SK-N-SH treated with all-trans-retinoic acid at 6 μM for 48 hours (cell line): ENCODE measurements at regions not wholly inside any gene's neighbourhood (a gene's known extent, or its start where the extent isn't known, plus 50 kb on each side); places are given as distances from the start of the nearest gene placed in this dataset.

Experiments used
- ATAC-seq: fragments of 200-7000 bp; cut with Tn5 transposase; 3 replicates; pipeline ENCODE4 v1.9.1; 2020; ENCODE audit warnings: mild to moderate bottlenecking, moderate library complexity
- ARNTL ChIP-seq: fragments of 450-650 bp; formaldehyde crosslinking; IDR thresholded peaks from 2 replicates; pipeline ENCODE4 v1.5.0; 2020; ENCODE audit warnings: low read depth, mild to moderate bottlenecking, moderate library complexity, borderline replicate concordance
- BACH2 ChIP-seq: fragments of 250-450 bp; sonication (Bioruptor Pico); IDR thresholded peaks from 2 replicates; pipeline ENCODE4 v1.9.0; 2021; ENCODE audit warnings: mild to moderate bottlenecking, borderline replicate concordance
- CSDC2 ChIP-seq: fragments of 250-450 bp; sonication (Bioruptor Pico); IDR thresholded peaks from 2 replicates; pipeline ENCODE4 v1.5.0; 2020; ENCODE audit warnings: mild to moderate bottlenecking, moderate library complexity
- ESRRG ChIP-seq: fragments of 250-450 bp; sonication (Bioruptor Pico); IDR thresholded peaks from 2 replicates; pipeline ENCODE4 v1.6.1; 2021; ENCODE audit warnings: mild to moderate bottlenecking
- GLIS3 ChIP-seq: fragments of 250-450 bp; sonication (Bioruptor Pico); IDR thresholded peaks from 2 replicates; pipeline ENCODE4 v1.5.0; 2020; ENCODE audit warnings: mild to moderate bottlenecking, moderate library complexity
- ISL1 ChIP-seq: fragments of 250-450 bp; sonication (Bioruptor Pico); IDR thresholded peaks from 2 replicates; pipeline ENCODE4 v2.1.2; 2022; ENCODE audit warnings: mild to moderate bottlenecking, moderate library complexity
- OSR1 ChIP-seq: fragments of 250-450 bp; sonication (Bioruptor Pico); IDR thresholded peaks from 2 replicates; pipeline ENCODE4 v1.8.0; 2022; ENCODE audit warnings: moderate library complexity, mild to moderate bottlenecking, inconsistent platforms
- PPARA ChIP-seq: fragments of 250-450 bp; sonication (Bioruptor Pico); IDR thresholded peaks from 2 replicates; pipeline ENCODE4 v1.5.0; 2020; ENCODE audit warnings: mild to moderate bottlenecking, borderline replicate concordance
- RARB ChIP-seq: fragments of 250-450 bp; sonication (Bioruptor Pico); IDR thresholded peaks from 2 replicates; pipeline ENCODE4 v1.8.0; 2021; ENCODE audit warnings: mild to moderate bottlenecking, moderate library complexity
- SNAI2 ChIP-seq: fragments of 250-450 bp; sonication (Bioruptor Pico); IDR thresholded peaks from 2 replicates; pipeline ENCODE4 v1.5.0; 2020; ENCODE audit warnings: mild to moderate bottlenecking, moderate library complexity
- TCF4 ChIP-seq: fragments of 250-450 bp; sonication (Bioruptor Pico); IDR thresholded peaks from 2 replicates; pipeline ENCODE4 v1.8.0; 2021; ENCODE audit warnings: mild to moderate bottlenecking, moderate library complexity, borderline replicate concordance
- TOX ChIP-seq: fragments of 250-450 bp; sonication (Bioruptor Pico); IDR thresholded peaks from 2 replicates; pipeline ENCODE4 v1.8.0; 2021; ENCODE audit warnings: mild to moderate bottlenecking, moderate library complexity, borderline replicate concordance
- ZC3H10 ChIP-seq: fragments of 250-450 bp; sonication (Bioruptor Pico); IDR thresholded peaks from 2 replicates; pipeline ENCODE4 v1.5.1; 2021; ENCODE audit warnings: mild to moderate bottlenecking, moderate library complexity
- ZFP3 ChIP-seq: fragments of 250-450 bp; sonication (Bioruptor Pico); IDR thresholded peaks from 2 replicates; pipeline ENCODE4 v1.5.0; 2020; ENCODE audit warnings: mild to moderate bottlenecking, moderate library complexity
- ZNF70 ChIP-seq: fragments of 450-650 bp; formaldehyde crosslinking; IDR thresholded peaks from 2 replicates; pipeline ENCODE4 v1.5.0; 2020; ENCODE audit warnings: mild to moderate bottlenecking, moderate library complexity
- ZNF8 ChIP-seq: fragments of 450-650 bp; formaldehyde crosslinking; IDR thresholded peaks from 2 replicates; pipeline ENCODE4 v1.5.0; 2020; ENCODE audit warnings: mild to moderate bottlenecking, moderate library complexity
- TF ChIP-seq, protein P1 (sequence below): fragments of 250-450 bp; sonication (Bioruptor Pico); IDR thresholded peaks from 2 replicates; pipeline ENCODE4 v1.5.1; 2020; ENCODE audit warnings: low read depth, mild to moderate bottlenecking, moderate library complexity
- TF ChIP-seq, protein P2 (sequence below): fragments of 250-450 bp; sonication (Bioruptor Pico); IDR thresholded peaks from 2 replicates; pipeline ENCODE4 v1.5.1; 2021; ENCODE audit warnings: mild to moderate bottlenecking, moderate library complexity
- TF ChIP-seq, protein P3 (sequence below): fragments of 250-450 bp; sonication (Bioruptor Pico); IDR thresholded peaks from 2 replicates; pipeline ENCODE4 v1.8.0; 2020; ENCODE audit warnings: mild to moderate bottlenecking, moderate library complexity, borderline replicate concordance
- TF ChIP-seq, protein P4 (sequence below): fragments of 250-450 bp; sonication (Bioruptor Pico); IDR thresholded peaks from 2 replicates; pipeline ENCODE4 v1.5.0; 2020; ENCODE audit warnings: mild to moderate bottlenecking, moderate library complexity
- TF ChIP-seq, protein P5 (sequence below): fragments of 250-450 bp; sonication (Bioruptor Pico); IDR thresholded peaks from 2 replicates; pipeline ENCODE4 v1.8.0; 2021; ENCODE audit warnings: low read depth, mild to moderate bottlenecking, moderate library complexity, borderline replicate concordance

DNA sequence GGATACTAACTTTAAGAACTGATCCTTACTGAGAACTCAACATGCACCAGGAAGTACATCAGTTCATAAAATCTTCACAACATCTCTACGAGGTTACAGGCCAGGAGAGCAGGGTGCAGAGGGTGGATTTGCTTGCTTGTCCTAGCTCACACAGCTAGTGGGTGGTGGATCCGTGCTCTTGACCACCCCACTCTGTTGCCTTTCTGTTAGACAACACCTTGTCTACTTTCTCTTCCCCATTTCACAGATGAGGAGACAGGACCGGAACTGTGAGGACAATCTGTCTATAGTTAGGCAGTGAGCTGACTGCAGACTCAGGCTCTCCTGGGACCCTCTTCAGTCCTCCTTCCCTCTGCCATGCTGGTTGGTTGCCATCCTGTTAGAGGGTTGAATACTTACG is 221.7 kb upstream of the TLE3 start:
- TF ChIP-seq CSDC2, result peak; percentile 39; the same call in 1 of the 2 replicates
- no peak for TF ChIP-seq ZNF70
- peak; percentile 11; the same call in 2 of the 3 replicates for ATAC-seq

DNA sequence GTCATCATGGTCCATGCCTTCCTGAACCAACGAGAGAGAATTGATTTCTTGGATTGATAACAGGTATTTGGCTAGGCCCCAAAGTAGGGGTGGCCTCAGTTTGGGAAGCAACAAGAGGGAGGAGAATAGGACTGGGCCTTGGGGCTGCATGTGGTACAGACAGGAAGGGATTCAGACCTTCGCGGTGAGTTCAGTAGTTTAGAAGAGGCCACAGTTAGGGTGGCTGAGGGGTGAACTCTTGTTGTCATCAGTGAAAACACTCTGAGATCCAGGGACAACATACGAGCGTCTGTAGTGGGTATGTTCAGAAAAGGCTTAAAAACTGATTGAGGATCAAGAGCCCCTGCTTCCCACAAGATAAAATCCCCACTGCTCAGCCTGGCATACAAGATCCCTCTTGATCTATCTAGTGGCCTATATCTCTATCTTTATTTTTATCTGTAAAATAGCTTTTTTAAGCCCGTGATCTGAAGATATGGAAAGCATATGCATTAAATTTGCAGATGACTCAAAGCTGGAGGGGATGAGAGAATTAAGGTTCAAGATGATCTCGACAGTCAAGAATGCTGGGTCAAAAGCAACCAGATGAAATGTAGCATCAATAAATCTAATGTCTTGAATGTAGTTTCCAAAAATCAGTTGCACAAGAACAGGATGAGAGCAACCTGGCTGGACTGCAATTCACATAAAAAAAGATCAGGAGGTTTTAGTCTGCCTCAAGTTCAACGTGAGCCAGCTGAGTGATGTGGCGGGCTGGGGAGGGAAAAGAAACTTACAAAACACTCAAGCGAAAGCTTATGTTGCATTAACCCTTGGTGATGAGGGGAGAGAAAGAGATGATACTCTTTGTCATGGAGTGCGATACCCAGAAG is 221.1 kb upstream of the TLE3 start:
- peak; percentile 73 for ATAC-seq
- peak; percentile 86; the same call in 1 of the 2 replicates for TF ChIP-seq SNAI2 (CRISPR knock-in tag)
- TF ChIP-seq ISL1 (CRISPR knock-in tag), result peak; percentile 96
- no peak for TF ChIP-seq ZC3H10 (CRISPR knock-in tag)
- no peak for TF ChIP-seq GLIS3
- TF ChIP-seq TOX (CRISPR knock-in tag), result no peak
- TF ChIP-seq CSDC2, result no peak
- TF ChIP-seq, protein P1, sequence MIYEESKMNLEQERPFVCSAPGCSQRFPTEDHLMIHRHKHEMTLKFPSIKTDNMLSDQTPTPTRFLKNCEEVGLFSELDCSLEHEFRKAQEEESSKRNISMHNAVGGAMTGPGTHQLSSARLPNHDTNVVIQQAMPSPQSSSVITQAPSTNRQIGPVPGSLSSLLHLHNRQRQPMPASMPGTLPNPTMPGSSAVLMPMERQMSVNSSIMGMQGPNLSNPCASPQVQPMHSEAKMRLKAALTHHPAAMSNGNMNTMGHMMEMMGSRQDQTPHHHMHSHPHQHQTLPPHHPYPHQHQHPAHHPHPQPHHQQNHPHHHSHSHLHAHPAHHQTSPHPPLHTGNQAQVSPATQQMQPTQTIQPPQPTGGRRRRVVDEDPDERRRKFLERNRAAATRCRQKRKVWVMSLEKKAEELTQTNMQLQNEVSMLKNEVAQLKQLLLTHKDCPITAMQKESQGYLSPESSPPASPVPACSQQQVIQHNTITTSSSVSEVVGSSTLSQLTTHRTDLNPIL (CRISPR knock-in tag), result peak; percentile 96
- TF ChIP-seq TCF4 (CRISPR knock-in tag), result peak; percentile 45; the same call in 1 of the 2 replicates
- TF ChIP-seq, protein P2, sequence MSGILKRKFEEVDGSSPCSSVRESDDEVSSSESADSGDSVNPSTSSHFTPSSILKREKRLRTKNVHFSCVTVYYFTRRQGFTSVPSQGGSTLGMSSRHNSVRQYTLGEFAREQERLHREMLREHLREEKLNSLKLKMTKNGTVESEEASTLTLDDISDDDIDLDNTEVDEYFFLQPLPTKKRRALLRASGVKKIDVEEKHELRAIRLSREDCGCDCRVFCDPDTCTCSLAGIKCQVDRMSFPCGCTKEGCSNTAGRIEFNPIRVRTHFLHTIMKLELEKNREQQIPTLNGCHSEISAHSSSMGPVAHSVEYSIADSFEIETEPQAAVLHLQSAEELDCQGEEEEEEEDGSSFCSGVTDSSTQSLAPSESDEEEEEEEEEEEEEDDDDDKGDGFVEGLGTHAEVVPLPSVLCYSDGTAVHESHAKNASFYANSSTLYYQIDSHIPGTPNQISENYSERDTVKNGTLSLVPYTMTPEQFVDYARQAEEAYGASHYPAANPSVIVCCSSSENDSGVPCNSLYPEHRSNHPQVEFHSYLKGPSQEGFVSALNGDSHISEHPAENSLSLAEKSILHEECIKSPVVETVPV (CRISPR knock-in tag), result no peak
- no peak for TF ChIP-seq RARB (CRISPR knock-in tag)
- TF ChIP-seq, protein P3, sequence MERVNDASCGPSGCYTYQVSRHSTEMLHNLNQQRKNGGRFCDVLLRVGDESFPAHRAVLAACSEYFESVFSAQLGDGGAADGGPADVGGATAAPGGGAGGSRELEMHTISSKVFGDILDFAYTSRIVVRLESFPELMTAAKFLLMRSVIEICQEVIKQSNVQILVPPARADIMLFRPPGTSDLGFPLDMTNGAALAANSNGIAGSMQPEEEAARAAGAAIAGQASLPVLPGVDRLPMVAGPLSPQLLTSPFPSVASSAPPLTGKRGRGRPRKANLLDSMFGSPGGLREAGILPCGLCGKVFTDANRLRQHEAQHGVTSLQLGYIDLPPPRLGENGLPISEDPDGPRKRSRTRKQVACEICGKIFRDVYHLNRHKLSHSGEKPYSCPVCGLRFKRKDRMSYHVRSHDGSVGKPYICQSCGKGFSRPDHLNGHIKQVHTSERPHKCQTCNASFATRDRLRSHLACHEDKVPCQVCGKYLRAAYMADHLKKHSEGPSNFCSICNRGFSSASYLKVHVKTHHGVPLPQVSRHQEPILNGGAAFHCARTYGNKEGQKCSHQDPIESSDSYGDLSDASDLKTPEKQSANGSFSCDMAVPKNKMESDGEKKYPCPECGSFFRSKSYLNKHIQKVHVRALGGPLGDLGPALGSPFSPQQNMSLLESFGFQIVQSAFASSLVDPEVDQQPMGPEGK (CRISPR knock-in tag), result no peak
- no peak for TF ChIP-seq ZNF8 (CRISPR knock-in tag)
- TF ChIP-seq, protein P4, sequence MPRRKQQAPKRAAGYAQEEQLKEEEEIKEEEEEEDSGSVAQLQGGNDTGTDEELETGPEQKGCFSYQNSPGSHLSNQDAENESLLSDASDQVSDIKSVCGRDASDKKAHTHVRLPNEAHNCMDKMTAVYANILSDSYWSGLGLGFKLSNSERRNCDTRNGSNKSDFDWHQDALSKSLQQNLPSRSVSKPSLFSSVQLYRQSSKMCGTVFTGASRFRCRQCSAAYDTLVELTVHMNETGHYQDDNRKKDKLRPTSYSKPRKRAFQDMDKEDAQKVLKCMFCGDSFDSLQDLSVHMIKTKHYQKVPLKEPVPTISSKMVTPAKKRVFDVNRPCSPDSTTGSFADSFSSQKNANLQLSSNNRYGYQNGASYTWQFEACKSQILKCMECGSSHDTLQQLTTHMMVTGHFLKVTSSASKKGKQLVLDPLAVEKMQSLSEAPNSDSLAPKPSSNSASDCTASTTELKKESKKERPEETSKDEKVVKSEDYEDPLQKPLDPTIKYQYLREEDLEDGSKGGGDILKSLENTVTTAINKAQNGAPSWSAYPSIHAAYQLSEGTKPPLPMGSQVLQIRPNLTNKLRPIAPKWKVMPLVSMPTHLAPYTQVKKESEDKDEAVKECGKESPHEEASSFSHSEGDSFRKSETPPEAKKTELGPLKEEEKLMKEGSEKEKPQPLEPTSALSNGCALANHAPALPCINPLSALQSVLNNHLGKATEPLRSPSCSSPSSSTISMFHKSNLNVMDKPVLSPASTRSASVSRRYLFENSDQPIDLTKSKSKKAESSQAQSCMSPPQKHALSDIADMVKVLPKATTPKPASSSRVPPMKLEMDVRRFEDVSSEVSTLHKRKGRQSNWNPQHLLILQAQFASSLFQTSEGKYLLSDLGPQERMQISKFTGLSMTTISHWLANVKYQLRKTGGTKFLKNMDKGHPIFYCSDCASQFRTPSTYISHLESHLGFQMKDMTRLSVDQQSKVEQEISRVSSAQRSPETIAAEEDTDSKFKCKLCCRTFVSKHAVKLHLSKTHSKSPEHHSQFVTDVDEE, result no peak; the same call in 1 of the 2 replicates
- TF ChIP-seq, protein P5, sequence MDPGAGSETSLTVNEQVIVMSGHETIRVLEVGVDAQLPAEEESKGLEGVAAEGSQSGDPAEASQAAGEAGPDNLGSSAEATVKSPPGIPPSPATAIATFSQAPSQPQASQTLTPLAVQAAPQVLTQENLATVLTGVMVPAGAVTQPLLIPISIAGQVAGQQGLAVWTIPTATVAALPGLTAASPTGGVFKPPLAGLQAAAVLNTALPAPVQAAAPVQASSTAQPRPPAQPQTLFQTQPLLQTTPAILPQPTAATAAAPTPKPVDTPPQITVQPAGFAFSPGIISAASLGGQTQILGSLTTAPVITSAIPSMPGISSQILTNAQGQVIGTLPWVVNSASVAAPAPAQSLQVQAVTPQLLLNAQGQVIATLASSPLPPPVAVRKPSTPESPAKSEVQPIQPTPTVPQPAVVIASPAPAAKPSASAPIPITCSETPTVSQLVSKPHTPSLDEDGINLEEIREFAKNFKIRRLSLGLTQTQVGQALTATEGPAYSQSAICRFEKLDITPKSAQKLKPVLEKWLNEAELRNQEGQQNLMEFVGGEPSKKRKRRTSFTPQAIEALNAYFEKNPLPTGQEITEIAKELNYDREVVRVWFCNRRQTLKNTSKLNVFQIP (CRISPR knock-in tag), result no peak
- TF ChIP-seq OSR1 (CRISPR knock-in tag), result no peak
- no peak for TF ChIP-seq ESRRG (CRISPR knock-in tag)
- peak; percentile 37 for TF ChIP-seq ZFP3 (CRISPR knock-in tag)
- no peak for TF ChIP-seq ARNTL (CRISPR knock-in tag)
- TF ChIP-seq PPARA (CRISPR knock-in tag), result no peak
- no peak for TF ChIP-seq BACH2 (CRISPR knock-in tag)

DNA sequence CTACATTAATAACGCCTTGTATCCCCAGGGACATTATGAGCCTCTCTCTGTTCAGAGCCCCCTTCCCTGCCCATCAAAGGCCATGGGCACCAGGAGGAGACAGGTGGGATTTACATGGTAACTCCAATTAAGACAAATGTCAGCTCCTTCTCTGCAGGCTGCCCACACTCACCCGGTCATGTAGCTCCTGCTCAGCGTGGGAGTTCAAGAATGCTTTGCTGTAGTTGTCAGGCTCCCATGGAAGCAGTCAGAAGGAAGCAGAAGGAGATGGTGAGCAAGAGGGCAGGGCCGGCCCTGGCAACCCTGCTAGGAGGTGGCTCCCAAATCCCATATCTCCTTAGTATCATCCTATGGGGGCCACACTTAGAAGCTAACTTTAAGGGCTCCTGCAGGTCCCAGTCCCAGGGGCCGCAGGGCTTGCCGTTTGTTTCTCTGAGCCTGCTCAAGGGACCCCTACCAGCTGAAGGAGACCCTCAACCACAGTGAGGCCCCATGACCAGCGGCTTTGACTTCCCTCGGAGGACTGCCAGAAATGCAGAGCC is 218.4 kb upstream of the TLE3 start:
- no peak for ATAC-seq
- TF ChIP-seq, protein P2 (CRISPR knock-in tag), result no peak
